ENCODE measurements at regions not wholly inside any gene's neighbourhood (a gene's known extent, or its start where the extent isn't known, plus 50 kb on each side); places are given as distances from the start of the nearest gene placed in this dataset.

DNA sequence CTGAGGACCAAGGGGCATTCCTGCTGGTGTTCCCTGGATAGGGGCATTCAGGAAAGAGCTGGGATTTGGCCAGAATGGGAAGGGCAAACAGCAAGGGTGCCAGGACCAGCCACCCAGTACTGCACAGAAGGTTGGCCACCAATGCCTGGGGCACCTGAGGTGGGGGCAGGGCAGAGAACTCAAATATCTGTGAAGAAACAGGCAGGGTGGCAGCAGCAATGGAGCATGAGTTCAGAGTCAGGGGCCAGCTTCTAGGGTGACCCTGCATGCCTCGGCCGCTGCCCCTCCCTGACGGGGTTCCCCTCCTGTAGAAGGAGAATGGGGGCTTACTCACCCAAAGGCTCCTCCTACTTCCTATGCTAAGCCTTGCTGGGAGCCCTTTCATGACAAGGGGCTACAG is 79.3 kb upstream of the SHANK2 start:
- Histone ChIP-seq H2AFZ (ENCODE audit: low read length) (no peak overlapping the region), H3K36me3 (ENCODE audit: insufficient read depth, low read length) (no peaks in the 10 kb centered on the region), H4K20me1 (ENCODE audit: insufficient read depth, low read length) (no peaks in the 10 kb centered on the region), H3K4me2 (ENCODE audit: low read length) (no peak overlapping the region), H3K79me2 (ENCODE audit: insufficient read depth, low read depth, low read length) (no peaks in the 10 kb centered on the region), H3K4me1 (ENCODE audit: insufficient read depth, low read length, poor library complexity, severe bottlenecking) (no peaks in the 10 kb centered on the region), H3K9me2 (ENCODE audit: insufficient read depth, low read length) (no peaks in the 10 kb centered on the region), H3K27ac (ENCODE audit: low read depth, low read length, poor library complexity, severe bottlenecking) (no peak overlapping the region), H3K4me3 (ENCODE audit: low read depth, low read length, poor library complexity, severe bottlenecking) (no peak overlapping the region), H3K9me3 (ENCODE audit: low read length) (peaks cover 20% of the 10 kb centered on the region)
- ChIA-PET CTCF (ENCODE audit: unreplicated experiment) (no interaction called here), POLR2A (no interaction called here)
- intact Hi-C loops (cut with micrococcal nuclease; ENCODE audit: unreplicated experiment): no loop called here
- BruUV-seq (replicated peaks): no TSS peak
- DNase-seq (ENCODE audit: low spot score): no peak
- no peak for TF ChIP-seq EZH2phosphoT487 (IDR thresholded peaks at IDR 0.05; ENCODE audit: borderline replicate concordance, low read depth, low read length)
- no peak for TF ChIP-seq CTCF (conservative IDR thresholded peaks at IDR 0.05; ENCODE audit: low read length)

- TF ChIP-seq CTCF (conservative IDR thresholded peaks at IDR 0.05; ENCODE audit: low read length): no peak
- TF ChIP-seq EZH2phosphoT487 (IDR thresholded peaks at IDR 0.05; ENCODE audit: borderline replicate concordance, low read depth, low read length): no peak
- no peaks in the 10 kb centered on the region for H3K79me2 ChIP-seq (ENCODE audit: insufficient read depth, low read depth, low read length)
- no peaks in the 10 kb centered on the region for H3K4me1 ChIP-seq (ENCODE audit: insufficient read depth, low read length, poor library complexity, severe bottlenecking)
- no peak overlapping the region for H3K4me3 ChIP-seq (ENCODE audit: low read depth, low read length, poor library complexity, severe bottlenecking)
- no peaks in the 10 kb centered on the region for H3K36me3 ChIP-seq (ENCODE audit: insufficient read depth, low read length)
- H3K9me2 ChIP-seq (ENCODE audit: insufficient read depth, low read length): no peaks in the 10 kb centered on the region
- POLR2A ChIA-PET: no interaction called here
- DNase-seq (ENCODE audit: low spot score): no peak
- no peaks in the 10 kb centered on the region for H4K20me1 ChIP-seq (ENCODE audit: insufficient read depth, low read length)
- intact Hi-C loops (cut with micrococcal nuclease; ENCODE audit: unreplicated experiment): no loop called here
- H3K4me2 ChIP-seq (ENCODE audit: low read length): no peak overlapping the region
- H2AFZ ChIP-seq (ENCODE audit: low read length): no peak overlapping the region
- BruUV-seq (replicated peaks): no TSS peak
- CTCF ChIA-PET (ENCODE audit: unreplicated experiment): no interaction called here
- peaks cover 20% of the 10 kb centered on the region for H3K9me3 ChIP-seq (ENCODE audit: low read length)
- no peak overlapping the region for H3K27ac ChIP-seq (ENCODE audit: low read depth, low read length, poor library complexity, severe bottlenecking)
Observed at GRCh38 chr11:71330996-71331395, 78.6 kb upstream of the SHANK2 start.

DNA sequence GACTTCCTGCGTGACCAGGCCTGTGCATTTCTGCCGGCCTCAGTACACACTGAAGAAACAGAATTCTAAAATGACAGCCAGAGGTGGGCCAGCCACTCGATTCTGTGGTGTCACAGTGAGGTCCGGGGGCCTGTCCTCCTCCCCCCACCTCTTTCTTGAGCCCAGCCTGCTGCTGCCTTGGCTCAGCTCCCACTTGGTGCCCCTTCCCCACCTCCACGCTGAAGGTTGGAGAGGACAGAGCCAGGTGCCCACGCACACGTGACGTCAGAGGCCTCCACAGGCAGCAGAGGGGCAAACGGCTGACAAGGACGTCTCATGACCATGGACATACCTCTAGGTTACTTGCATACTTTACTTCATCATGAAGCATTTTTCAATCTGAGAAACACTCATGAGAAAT is 78.0 kb upstream of the SHANK2 start:
- peaks cover 20% of the 10 kb centered on the region for H3K9me3 ChIP-seq (ENCODE audit: low read length)
- POLR2A ChIA-PET: no interaction called here
- intact Hi-C loops (cut with micrococcal nuclease; ENCODE audit: unreplicated experiment): no loop called here
- no peaks in the 10 kb centered on the region for H3K36me3 ChIP-seq (ENCODE audit: insufficient read depth, low read length)
- no peak overlapping the region for H3K4me3 ChIP-seq (ENCODE audit: low read depth, low read length, poor library complexity, severe bottlenecking)
- H2AFZ ChIP-seq (ENCODE audit: low read length): no peak overlapping the region
- no peaks in the 10 kb centered on the region for H3K9me2 ChIP-seq (ENCODE audit: insufficient read depth, low read length)
- no peak overlapping the region for H3K27ac ChIP-seq (ENCODE audit: low read depth, low read length, poor library complexity, severe bottlenecking)
- CTCF ChIA-PET (ENCODE audit: unreplicated experiment): no interaction called here
- H3K79me2 ChIP-seq (ENCODE audit: insufficient read depth, low read depth, low read length): no peaks in the 10 kb centered on the region
- H3K4me2 ChIP-seq (ENCODE audit: low read length): no peak overlapping the region
- no peaks in the 10 kb centered on the region for H4K20me1 ChIP-seq (ENCODE audit: insufficient read depth, low read length)
- TF ChIP-seq CTCF (conservative IDR thresholded peaks at IDR 0.05; ENCODE audit: low read length) (no peak), EZH2phosphoT487 (IDR thresholded peaks at IDR 0.05; ENCODE audit: borderline replicate concordance, low read depth, low read length) (no peak)
- DNase-seq (ENCODE audit: low spot score): no peak
- no peaks in the 10 kb centered on the region for H3K4me1 ChIP-seq (ENCODE audit: insufficient read depth, low read length, poor library complexity, severe bottlenecking)
- BruUV-seq (replicated peaks): no TSS peak
